Neuronal stem cell (in vitro differentiated cells): ENCODE measurements at regions not wholly inside any gene's neighbourhood (a gene's known extent, or its start where the extent isn't known, plus 50 kb on each side); places are given as distances from the start of the nearest gene placed in this dataset.

Experiments
- DNase-seq: peaks from one replicate; pipeline ENCODE4 v3.0.0-alpha.2; 2013; ENCODE audit warnings: low spot score
- H2AFZ ChIP-seq: one replicate; pipeline ENCODE4 v1.6.1; 2013; ENCODE audit warnings: mild to moderate bottlenecking, low read length, inconsistent platforms
- H2AK5ac ChIP-seq: 2 replicates; pipeline ENCODE4 v1.6.1; 2013; ENCODE audit warnings: low read depth, mild to moderate bottlenecking, inconsistent platforms, low read length, moderate library complexity, mixed read lengths
- H2BK120ac ChIP-seq: 2 replicates; pipeline ENCODE4 v1.6.1; 2013; ENCODE audit warnings: low read depth, mild to moderate bottlenecking, inconsistent platforms, low read length, moderate library complexity, mixed read lengths
- H2BK12ac ChIP-seq: one replicate; pipeline ENCODE4 v1.6.1; 2013; ENCODE audit warnings: low read length, inconsistent platforms
- H2BK15ac ChIP-seq: 2 replicates; pipeline ENCODE4 v1.6.1; 2013; ENCODE audit warnings: mild to moderate bottlenecking, low read length, inconsistent platforms, mixed read lengths
- H2BK5ac ChIP-seq: one replicate; pipeline ENCODE4 v1.6.1; 2013; ENCODE audit warnings: inconsistent platforms, mild to moderate bottlenecking, low read length, moderate library complexity
- H3K14ac ChIP-seq: one replicate; pipeline ENCODE4 v1.6.1; 2013; ENCODE audit warnings: low read length, inconsistent platforms
- H3K18ac ChIP-seq: 2 replicates; pipeline ENCODE4 v1.6.1; 2013; ENCODE audit warnings: low read length, inconsistent platforms
- H3K23ac ChIP-seq: 2 replicates; pipeline ENCODE4 v1.6.1; 2013; ENCODE audit warnings: low read depth, mild to moderate bottlenecking, mixed read lengths, low read length, inconsistent platforms; ENCODE audit not compliant: poor library complexity
- H3K27ac ChIP-seq: replicated peaks from 3 replicates; pipeline ENCODE4 v1.5.1; 2013; ENCODE audit warnings: low read length, inconsistent platforms
- H3K27me3 ChIP-seq, 3 experiments: 2 replicates each; pipeline ENCODE4 v1.6.1; 2013; ENCODE audit warnings: low read length in 3 of 3, mild to moderate bottlenecking in 2 of 3, inconsistent platforms in 1 of 3, low read depth in 1 of 3, mixed read lengths in 1 of 3, moderate library complexity in 1 of 3; ENCODE audit not compliant: control insufficient read depth in 3 of 3, insufficient read depth in 3 of 3
- H3K36me3 ChIP-seq, 2 donors: replicated peaks in 1 of 2; 2 replicates each; pipeline ENCODE4 v1.6.1; 2013; ENCODE audit warnings: low read length in 2 of 2; ENCODE audit not compliant: control insufficient read depth in 2 of 2, insufficient read depth in 2 of 2
- H3K4ac ChIP-seq: 2 replicates; pipeline ENCODE4 v1.6.1; 2013; ENCODE audit warnings: inconsistent platforms, mild to moderate bottlenecking, low read length, moderate library complexity
- H3K4me1 ChIP-seq, 2 donors: 1 replicate in 1 of 2; 2 replicates in 1 of 2; pipeline ENCODE4 v1.6.1; 2013; ENCODE audit warnings: low read length in 2 of 2, low read depth in 1 of 2; ENCODE audit not compliant: control insufficient read depth in 2 of 2, insufficient read depth in 1 of 2
- H3K4me2 ChIP-seq: one replicate; pipeline ENCODE4 v1.6.1; 2013; ENCODE audit warnings: mild to moderate bottlenecking, low read length, inconsistent platforms; ENCODE audit not compliant: insufficient read depth, poor library complexity, severe bottlenecking
- H3K4me3 ChIP-seq, 2 donors: 2 replicates each; pipeline ENCODE4 v1.5.1; 2013; ENCODE audit warnings: low read length in 2 of 2, mild to moderate bottlenecking in 2 of 2, inconsistent platforms in 1 of 2, moderate library complexity in 1 of 2
- H3K79me1 ChIP-seq: one replicate; pipeline ENCODE4 v1.6.1; 2013; ENCODE audit warnings: low read depth, mild to moderate bottlenecking, inconsistent platforms, low read length, moderate library complexity
- H3K9ac ChIP-seq: one replicate; pipeline ENCODE4 v1.6.1; 2013; ENCODE audit warnings: mild to moderate bottlenecking, low read depth, low read length, inconsistent platforms; ENCODE audit not compliant: poor library complexity
- H3K9me3 ChIP-seq, 2 donors: replicated peaks in 1 of 2; 2 replicates each; pipeline versions ENCODE3 to v1.6.1; 2013; ENCODE audit warnings: low read length in 2 of 2, mild to moderate bottlenecking in 2 of 2, inconsistent platforms in 1 of 2, low read depth in 1 of 2, mixed read lengths in 1 of 2, moderate library complexity in 1 of 2; ENCODE audit not compliant: control insufficient read depth in 2 of 2, insufficient read depth in 1 of 2
- H4K8ac ChIP-seq: one replicate; pipeline ENCODE4 v1.6.1; 2013; ENCODE audit warnings: low read depth, mild to moderate bottlenecking, inconsistent platforms, low read length, moderate library complexity
- H4K91ac ChIP-seq: one replicate; pipeline ENCODE4 v1.6.1; 2013; ENCODE audit warnings: low read length, low read depth, mild to moderate bottlenecking, inconsistent platforms; ENCODE audit not compliant: poor library complexity
- WGBS, 2 donors: extraction: QIAGEN DNeasy Blood & Tissue Kit; methylation state at CpG; one replicate each; pipeline ENCODE4 v1.1.7; 2013; ENCODE audit warnings: missing lambda C conversion rate in 2 of 2, mixed read lengths in 1 of 2; ENCODE audit not compliant: insufficient read length in 2 of 2, insufficient replicate concordance in 1 of 2; ENCODE audit errors: extremely low coverage in 2 of 2; 5-methylcytosine and 5-hydroxymethylcytosine counted together

- H2BK15ac ChIP-seq = no peak overlapping the region
- no peak overlapping the region for H3K4ac ChIP-seq
- H3K4me3 ChIP-seq = no peak overlapping the region
- H3K23ac ChIP-seq = no peak overlapping the region
- no CpG with 5 or more reads among the region's 1 CpG for WGBS, 2 donors
- H4K91ac ChIP-seq = no peak overlapping the region
- no peaks in the 10 kb centered on the region for H3K79me1 ChIP-seq
- H3K36me3 ChIP-seq = no peaks in the 10 kb centered on the region
- H3K9ac ChIP-seq = no peak overlapping the region
- H2BK5ac ChIP-seq = no peak overlapping the region
- H3K18ac ChIP-seq = no peak overlapping the region
- no peak overlapping the region for H2AK5ac ChIP-seq
- no peak overlapping the region for H3K14ac ChIP-seq
- H2BK12ac ChIP-seq = no peak overlapping the region
- H3K4me2 ChIP-seq = no peak overlapping the region
- no peak for DNase-seq
- H3K9me3 ChIP-seq = no peaks in the 10 kb centered on the region
- no peak overlapping the region for H2AFZ ChIP-seq
- no peaks in the 10 kb centered on the region for H3K27me3 ChIP-seq
- no peaks in the 10 kb centered on the region for H3K4me1 ChIP-seq
- no peak overlapping the region for H4K8ac ChIP-seq
- H3K27ac ChIP-seq = no peak overlapping the region
- H2BK120ac ChIP-seq = no peak overlapping the region
Observed at GRCh38 chr1:222096476-222096772, 354.5 kb upstream of the DUSP10 start.

GRCh38 chr1:222095606-222096475 lies 354.0 kb upstream of the DUSP10 start:
- Histone ChIP-seq H4K91ac (no peak overlapping the region), H3K4ac (no peak overlapping the region), H2BK5ac (no peak overlapping the region), H3K36me3 (no peaks in the 10 kb centered on the region), H2AK5ac (no peak overlapping the region), H3K9me3 (no peaks in the 10 kb centered on the region), H3K4me1 (no peaks in the 10 kb centered on the region), H3K4me3 (no peak overlapping the region), H3K14ac (no peak overlapping the region), H2AFZ (no peak overlapping the region), H4K8ac (no peak overlapping the region), H2BK120ac (no peak overlapping the region), H3K79me1 (no peaks in the 10 kb centered on the region), H3K4me2 (no peak overlapping the region), H2BK15ac (no peak overlapping the region), H3K18ac (no peak overlapping the region), H3K27ac (no peak overlapping the region), H3K23ac (no peak overlapping the region), H3K27me3 (no peaks in the 10 kb centered on the region), H2BK12ac (no peak overlapping the region), H3K9ac (no peak overlapping the region)
- peak; percentile 30 for DNase-seq
- no CpG with 5 or more reads among the region's 11 CpGs for WGBS, 2 donors

- H3K9me3 ChIP-seq = no peaks in the 10 kb centered on the region
- H2AK5ac ChIP-seq = no peak overlapping the region
- no peak overlapping the region for H4K8ac ChIP-seq
- no peak overlapping the region for H3K4me2 ChIP-seq
- H4K91ac ChIP-seq = no peak overlapping the region
- H2BK12ac ChIP-seq = no peak overlapping the region
- no peak for DNase-seq
- no peak overlapping the region for H3K4me3 ChIP-seq
- no peaks in the 10 kb centered on the region for H3K4me1 ChIP-seq
- H3K27ac ChIP-seq = no peak overlapping the region
- no peaks in the 10 kb centered on the region for H3K36me3 ChIP-seq
- H3K18ac ChIP-seq = no peak overlapping the region
- 100% methylated on average over 2 of the region's 4 CpGs; no CpG with 5 or more reads in 1 of the 2 donors for whole genome bisulfite sequencing, 2 donors
- no peaks in the 10 kb centered on the region for H3K27me3 ChIP-seq
- no peak overlapping the region for H2AFZ ChIP-seq
- H3K23ac ChIP-seq = no peak overlapping the region
- H3K79me1 ChIP-seq = no peaks in the 10 kb centered on the region
- H3K14ac ChIP-seq = no peak overlapping the region
- no peak overlapping the region for H2BK120ac ChIP-seq
- H2BK5ac ChIP-seq = no peak overlapping the region
- no peak overlapping the region for H2BK15ac ChIP-seq
- H3K4ac ChIP-seq = no peak overlapping the region
- H3K9ac ChIP-seq = no peak overlapping the region
Observed at GRCh38 chr1:222093518-222093917, 351.6 kb upstream of the DUSP10 start.

GRCh38 chr1:222090103-222090502 lies 348.2 kb upstream of the DUSP10 start:
- H3K79me1 ChIP-seq = no peaks in the 10 kb centered on the region
- no peak overlapping the region for H4K91ac ChIP-seq
- H2BK15ac ChIP-seq = no peak overlapping the region
- no peak overlapping the region for H2AFZ ChIP-seq
- H3K27me3 ChIP-seq = no peaks in the 10 kb centered on the region
- no peak overlapping the region for H3K23ac ChIP-seq
- H3K4me1 ChIP-seq = no peaks in the 10 kb centered on the region
- H3K14ac ChIP-seq = no peak overlapping the region
- no peak overlapping the region for H3K9ac ChIP-seq
- H3K9me3 ChIP-seq = no peaks in the 10 kb centered on the region
- no peaks in the 10 kb centered on the region for H3K36me3 ChIP-seq
- no peak overlapping the region for H2AK5ac ChIP-seq
- no CpG with 5 or more reads among the region's 4 CpGs for WGBS, 2 donors
- H2BK12ac ChIP-seq = no peak overlapping the region
- H2BK120ac ChIP-seq = no peak overlapping the region
- no peak overlapping the region for H3K27ac ChIP-seq
- no peak overlapping the region for H3K4me2 ChIP-seq
- no peak overlapping the region for H3K18ac ChIP-seq
- no peak for DNase-seq
- H3K4ac ChIP-seq = no peak overlapping the region
- H4K8ac ChIP-seq = no peak overlapping the region
- no peak overlapping the region for H2BK5ac ChIP-seq
- H3K4me3 ChIP-seq = no peak overlapping the region
